ENCODE measurements at regions not wholly inside any gene's neighbourhood (a gene's known extent, or its start where the extent isn't known, plus 50 kb on each side); places are given as distances from the start of the nearest gene placed in this dataset.
"Not testable (repeated sequence)": the region's sequence is repeated elsewhere in the genome, so short reads cannot be mapped to it uniquely, and the experiment has no call there.

GRCh38 chr12:68434391-68435298 is 102.5 kb upstream of the MDM1 start:
- no peak for TF ChIP-seq CTCF (IDR thresholded peaks at IDR 0.05; ENCODE audit: extremely low read depth, missing control alignments)
- DNase-seq (ENCODE audit: low spot score): no peak

- TF ChIP-seq CTCF (IDR thresholded peaks at IDR 0.05; ENCODE audit: extremely low read depth, missing control alignments): no peak
- DNase-seq (ENCODE audit: low spot score): no peak
Measured at GRCh38 chr12:68435299-68435637, 103.1 kb upstream of the MDM1 start.

GRCh38 chr12:68435816-68436215 is 103.7 kb upstream of the MDM1 start:
- TF ChIP-seq CTCF (IDR thresholded peaks at IDR 0.05; ENCODE audit: extremely low read depth, missing control alignments): no peak
- DNase-seq (ENCODE audit: low spot score): no peak

- no peak for TF ChIP-seq CTCF (IDR thresholded peaks at IDR 0.05; ENCODE audit: extremely low read depth, missing control alignments)
- no peak for DNase-seq (ENCODE audit: low spot score)
Measured at GRCh38 chr12:68438601-68439000, 106.4 kb upstream of the MDM1 start.

- TF ChIP-seq CTCF (IDR thresholded peaks at IDR 0.05; ENCODE audit: extremely low read depth, missing control alignments): no peak
- DNase-seq (ENCODE audit: low spot score): no peak
Measured at GRCh38 chr12:68439368-68440045, 107.3 kb upstream of the MDM1 start.

- DNase-seq (ENCODE audit: low spot score): no peak
- TF ChIP-seq CTCF (IDR thresholded peaks at IDR 0.05; ENCODE audit: extremely low read depth, missing control alignments): no peak
Measured at GRCh38 chr12:68440068-68440581, 108.0 kb upstream of the MDM1 start.

GRCh38 chr12:68441167-68441566 is 109.0 kb upstream of the MDM1 start:
- DNase-seq (ENCODE audit: low spot score): no peak
- TF ChIP-seq CTCF (IDR thresholded peaks at IDR 0.05; ENCODE audit: extremely low read depth, missing control alignments): no peak

- DNase-seq (ENCODE audit: low spot score): not testable (repeated sequence)
Measured at GRCh38 chr12:68442353-68442972, 110.3 kb upstream of the MDM1 start.

GRCh38 chr12:68443695-68444094 is 111.5 kb upstream of the MDM1 start:
- not testable (repeated sequence) for DNase-seq (ENCODE audit: low spot score)

Data from GM20000 (cell line).